ENCODE measurements at regions not wholly inside any gene's neighbourhood (a gene's known extent, or its start where the extent isn't known, plus 50 kb on each side); places are given as distances from the start of the nearest gene placed in this dataset.

DNA sequence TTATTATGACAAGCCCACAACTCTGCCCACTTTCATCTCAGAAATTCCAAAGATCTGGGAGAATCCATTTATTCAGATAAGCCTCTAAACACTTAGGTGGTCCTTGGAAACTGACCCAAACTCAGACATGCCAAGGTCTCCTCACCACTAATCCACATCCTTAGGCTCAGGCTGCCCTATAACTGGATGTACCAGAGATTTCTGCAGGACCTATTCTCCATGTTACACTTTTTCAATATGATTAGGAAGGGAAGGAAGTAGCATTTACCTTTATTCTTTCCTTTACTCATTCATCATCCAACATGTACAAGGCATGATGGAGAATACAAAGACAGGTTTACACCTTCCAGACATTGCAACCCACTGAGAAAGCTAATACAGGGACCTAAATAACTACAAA, 145.9 kb upstream of the BMP4 start:
- in situ Hi-C loops (cut with HindIII; ENCODE audit: low sequenced_read_pairs): no loop called here
- TF ChIP-seq, protein P1, sequence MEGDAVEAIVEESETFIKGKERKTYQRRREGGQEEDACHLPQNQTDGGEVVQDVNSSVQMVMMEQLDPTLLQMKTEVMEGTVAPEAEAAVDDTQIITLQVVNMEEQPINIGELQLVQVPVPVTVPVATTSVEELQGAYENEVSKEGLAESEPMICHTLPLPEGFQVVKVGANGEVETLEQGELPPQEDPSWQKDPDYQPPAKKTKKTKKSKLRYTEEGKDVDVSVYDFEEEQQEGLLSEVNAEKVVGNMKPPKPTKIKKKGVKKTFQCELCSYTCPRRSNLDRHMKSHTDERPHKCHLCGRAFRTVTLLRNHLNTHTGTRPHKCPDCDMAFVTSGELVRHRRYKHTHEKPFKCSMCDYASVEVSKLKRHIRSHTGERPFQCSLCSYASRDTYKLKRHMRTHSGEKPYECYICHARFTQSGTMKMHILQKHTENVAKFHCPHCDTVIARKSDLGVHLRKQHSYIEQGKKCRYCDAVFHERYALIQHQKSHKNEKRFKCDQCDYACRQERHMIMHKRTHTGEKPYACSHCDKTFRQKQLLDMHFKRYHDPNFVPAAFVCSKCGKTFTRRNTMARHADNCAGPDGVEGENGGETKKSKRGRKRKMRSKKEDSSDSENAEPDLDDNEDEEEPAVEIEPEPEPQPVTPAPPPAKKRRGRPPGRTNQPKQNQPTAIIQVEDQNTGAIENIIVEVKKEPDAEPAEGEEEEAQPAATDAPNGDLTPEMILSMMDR (IDR thresholded peaks at IDR 0.05; ENCODE audit: low read depth, low read length, missing control alignments): no peak
- no peak overlapping the region for H3K4me3 ChIP-seq (ENCODE audit: low read depth, low read length)
- DNase-seq (ENCODE audit: low read depth): no peak

DNA sequence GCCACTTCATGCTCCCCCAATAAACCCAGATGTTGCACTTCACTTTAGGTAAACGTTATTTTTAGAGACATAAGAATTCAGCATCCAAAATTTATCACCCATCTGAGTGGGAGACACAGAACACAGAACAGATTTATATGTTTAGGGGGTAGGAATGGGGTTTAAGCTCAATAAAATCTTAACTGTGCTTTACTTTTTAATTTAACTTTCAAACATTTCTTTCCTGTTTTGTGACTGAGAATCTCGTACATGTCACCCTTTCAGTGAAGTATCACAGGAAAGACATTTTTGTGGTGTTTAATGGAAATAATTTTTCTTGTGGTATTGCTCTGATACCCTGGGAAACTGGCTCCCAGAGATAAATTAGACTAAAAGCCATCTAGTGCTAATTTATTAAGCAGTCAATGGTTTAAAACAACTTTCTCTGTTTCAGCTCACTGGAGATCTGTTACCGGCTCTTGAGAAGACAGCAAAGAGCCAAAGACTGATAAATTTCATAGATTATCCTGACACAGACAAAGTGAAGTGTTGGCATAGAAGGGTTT, 148.0 kb upstream of the BMP4 start:
- H3K4me3 ChIP-seq (ENCODE audit: low read depth, low read length): no peak overlapping the region
- in situ Hi-C loops (cut with HindIII; ENCODE audit: low sequenced_read_pairs): no loop called here
- no peak for DNase-seq (ENCODE audit: low read depth)
- TF ChIP-seq, protein P1 (IDR thresholded peaks at IDR 0.05; ENCODE audit: low read depth, low read length, missing control alignments): no peak

DNA sequence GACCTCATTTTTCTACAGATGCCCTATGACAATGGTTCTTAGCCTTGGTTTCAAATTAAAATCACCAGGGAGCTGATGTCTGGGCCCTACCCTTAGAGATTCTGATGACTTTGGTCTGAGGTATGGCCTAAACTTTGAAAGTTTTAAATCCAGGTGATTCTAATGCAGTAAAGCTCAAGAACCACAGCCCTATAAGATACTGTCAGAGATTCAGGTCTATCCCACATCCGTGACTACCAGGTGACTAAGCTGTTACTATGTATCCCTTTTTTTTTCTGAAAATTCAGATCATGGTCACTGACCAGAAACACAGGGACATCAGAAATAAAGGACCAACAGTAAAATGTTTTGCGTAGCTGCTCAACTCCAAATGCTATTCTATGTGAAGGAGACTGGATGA, 148.8 kb upstream of the BMP4 start:
- TF ChIP-seq, protein P1 (IDR thresholded peaks at IDR 0.05; ENCODE audit: low read depth, low read length, missing control alignments): no peak
- in situ Hi-C loops (cut with HindIII; ENCODE audit: low sequenced_read_pairs): no loop called here
- no peak overlapping the region for H3K4me3 ChIP-seq (ENCODE audit: low read depth, low read length)
- DNase-seq (ENCODE audit: low read depth): no peak

DNA sequence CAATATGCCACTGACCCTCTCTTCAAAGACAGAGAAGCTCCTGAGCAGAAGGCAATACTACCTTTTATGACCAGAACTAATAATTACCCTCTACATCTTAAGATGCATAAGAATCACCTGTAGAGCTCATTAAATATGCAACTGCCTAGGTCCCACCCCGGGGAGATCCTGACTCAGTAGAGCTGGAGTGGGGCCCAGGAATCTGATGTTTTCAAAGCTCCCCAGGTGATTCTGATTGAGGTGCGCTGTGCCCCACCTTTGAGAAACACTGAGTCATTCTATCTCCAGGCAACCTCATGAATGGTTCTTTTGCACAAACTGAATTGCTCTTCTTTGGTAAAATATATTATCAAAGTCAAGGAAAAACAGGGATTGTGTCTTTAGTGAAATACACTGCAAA, 149.3 kb upstream of the BMP4 start:
- H3K4me3 ChIP-seq (ENCODE audit: low read depth, low read length): no peak overlapping the region
- DNase-seq (ENCODE audit: low read depth): no peak
- TF ChIP-seq, protein P1 (IDR thresholded peaks at IDR 0.05; ENCODE audit: low read depth, low read length, missing control alignments): no peak
- in situ Hi-C loops (cut with HindIII; ENCODE audit: low sequenced_read_pairs): no loop called here

DNA sequence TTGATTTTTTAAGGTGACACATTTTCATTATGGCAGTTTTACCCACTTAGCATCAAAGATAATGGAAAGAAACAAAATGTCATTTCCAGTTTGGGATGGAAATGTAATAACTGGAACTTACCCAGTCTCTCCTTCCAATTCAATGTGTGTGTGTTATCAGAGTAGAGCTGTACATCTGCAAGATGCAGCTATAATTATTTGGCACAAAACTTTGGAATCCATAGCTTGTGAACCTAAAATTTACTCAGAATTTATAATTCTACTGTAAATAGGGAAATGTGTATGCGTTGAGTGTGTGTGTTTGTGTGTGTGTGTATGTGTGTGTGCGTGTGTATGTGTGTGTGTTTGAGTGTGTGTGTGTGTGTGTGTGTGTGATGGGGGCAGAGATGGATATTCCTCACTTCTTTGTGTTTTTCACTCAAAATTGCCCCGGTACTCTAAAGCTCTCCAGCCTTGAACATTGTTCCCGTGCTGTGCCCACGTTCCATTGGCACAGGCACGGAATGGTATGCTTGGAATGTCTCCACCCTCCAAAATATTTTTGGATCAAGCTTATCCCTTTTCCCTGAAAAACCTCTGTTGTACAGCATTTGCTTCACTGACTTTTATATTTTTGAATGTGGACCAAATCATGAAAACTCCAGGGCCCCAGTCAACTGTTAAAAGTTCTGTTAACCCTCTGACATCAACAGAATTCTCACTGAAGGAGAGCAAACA, 150.2 kb upstream of the BMP4 start:
- DNase-seq (ENCODE audit: low read depth): no peak
- in situ Hi-C loops (cut with HindIII; ENCODE audit: low sequenced_read_pairs): no loop called here
- TF ChIP-seq, protein P1 (IDR thresholded peaks at IDR 0.05; ENCODE audit: low read depth, low read length, missing control alignments): no peak
- H3K4me3 ChIP-seq (ENCODE audit: low read depth, low read length): no peak overlapping the region

DNA sequence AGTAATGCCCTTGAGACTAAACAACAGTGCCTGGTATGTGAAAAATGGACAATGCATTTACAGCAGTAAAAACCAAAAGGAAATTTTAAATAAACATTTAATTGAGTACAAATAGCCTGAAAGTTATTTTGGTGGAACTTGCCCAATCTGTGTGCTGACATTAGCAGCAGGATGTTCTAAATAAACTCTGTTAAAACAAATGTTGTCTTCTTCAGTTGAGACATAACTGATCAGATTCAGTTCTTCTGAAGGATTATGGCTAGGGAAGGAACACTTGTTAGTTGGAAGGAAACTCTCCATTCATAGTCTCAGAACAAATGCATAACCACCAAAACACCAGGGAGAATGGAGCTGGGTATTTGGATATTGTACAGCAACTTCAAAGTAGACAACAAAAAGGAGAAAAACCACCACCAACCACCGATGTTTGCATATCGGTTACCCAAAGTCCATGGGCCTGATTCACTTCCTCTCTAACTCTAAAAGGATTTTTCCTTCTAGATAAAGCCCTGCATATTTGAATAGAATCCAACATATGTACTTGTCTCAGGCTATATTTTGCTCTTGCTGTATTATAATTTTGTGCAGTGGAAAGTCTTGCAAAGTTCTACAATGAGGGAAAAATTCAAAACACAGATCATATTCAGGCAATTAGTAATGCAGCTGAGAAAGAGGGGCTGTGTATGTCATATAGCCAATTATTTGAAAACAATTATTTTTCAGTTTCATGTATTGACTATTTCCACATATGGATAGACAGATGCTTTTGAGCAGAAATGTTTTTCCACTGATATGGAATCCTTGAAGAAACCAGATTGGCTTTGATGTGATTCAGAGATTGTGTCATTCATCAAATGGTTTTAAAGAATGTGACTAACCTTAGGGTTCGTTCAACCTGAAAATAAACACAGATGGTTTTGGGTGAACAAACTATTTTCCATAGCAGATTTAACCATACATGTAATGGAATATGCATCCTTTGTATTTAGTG, 152.2 kb upstream of the BMP4 start:
- in situ Hi-C loops (cut with HindIII; ENCODE audit: low sequenced_read_pairs): no loop called here
- TF ChIP-seq, protein P1 (IDR thresholded peaks at IDR 0.05; ENCODE audit: low read depth, low read length, missing control alignments): no peak
- H3K4me3 ChIP-seq (ENCODE audit: low read depth, low read length): no peak overlapping the region
- DNase-seq (ENCODE audit: low read depth): peak; percentile 97

Data from astrocyte of the cerebellum (primary cell).